Mesenchymal stem cell (in vitro differentiated cells and primary cell): ENCODE measurements at regions not wholly inside any gene's neighbourhood (a gene's known extent, or its start where the extent isn't known, plus 50 kb on each side); places are given as distances from the start of the nearest gene placed in this dataset.
"Not testable (repeated sequence)": the region's sequence is repeated elsewhere in the genome, so short reads cannot be mapped to it uniquely, and the experiment has no call there.

Experiments used
- DNase-seq: peaks from one replicate; pipeline ENCODE4 v3.0.0-alpha.2; 2013
- H2AFZ ChIP-seq: one replicate; pipeline ENCODE4 v1.6.1; 2013; ENCODE audit warnings: low read depth, mild to moderate bottlenecking, control low read depth, inconsistent platforms, low read length, moderate library complexity
- H2AK5ac ChIP-seq: 2 replicates; pipeline ENCODE4 v1.6.1; 2013; ENCODE audit warnings: low read length, moderate library complexity, mild to moderate bottlenecking, inconsistent platforms; ENCODE audit not compliant: severe bottlenecking
- H2BK120ac ChIP-seq: one replicate; pipeline ENCODE4 v1.6.1; 2013; ENCODE audit warnings: low read depth, mild to moderate bottlenecking, inconsistent platforms, low read length, moderate library complexity
- H2BK12ac ChIP-seq, 2 experiments: one replicate each; pipeline ENCODE4 v1.6.1; 2013; ENCODE audit warnings: inconsistent platforms in 2 of 2, low read length in 2 of 2, mild to moderate bottlenecking in 2 of 2, moderate library complexity in 2 of 2, control low read depth in 1 of 2
- H2BK15ac ChIP-seq: one replicate; pipeline ENCODE4 v1.6.1; 2013; ENCODE audit warnings: mild to moderate bottlenecking, low read depth, inconsistent platforms; ENCODE audit not compliant: poor library complexity, severe bottlenecking
- H2BK5ac ChIP-seq: 2 replicates; pipeline ENCODE4 v1.6.1; 2013; ENCODE audit warnings: low read depth, mild to moderate bottlenecking, low read length, control low read depth, inconsistent platforms; ENCODE audit not compliant: poor library complexity, severe bottlenecking
- H3K14ac ChIP-seq, 2 experiments: one replicate each; pipeline ENCODE4 v1.6.1; 2013; ENCODE audit warnings: inconsistent platforms in 2 of 2, low read length in 2 of 2, control low read depth in 1 of 2, mild to moderate bottlenecking in 1 of 2, moderate library complexity in 1 of 2
- H3K18ac ChIP-seq, 2 experiments: one replicate each; pipeline ENCODE4 v1.6.1; 2013; ENCODE audit warnings: inconsistent platforms in 2 of 2, low read length in 2 of 2, control low read depth in 1 of 2, low read depth in 1 of 2, mild to moderate bottlenecking in 1 of 2
- H3K23ac ChIP-seq, 2 experiments: one replicate each; pipeline ENCODE4 v1.6.1; 2013; ENCODE audit warnings: inconsistent platforms in 2 of 2, low read length in 2 of 2, mild to moderate bottlenecking in 2 of 2, moderate library complexity in 2 of 2, control low read depth in 1 of 2
- H3K27ac ChIP-seq: 2 replicates; pipeline ENCODE4 v1.5.1; 2013; ENCODE audit warnings: mild to moderate bottlenecking, moderate library complexity, low read length, control low read depth, inconsistent platforms; ENCODE audit not compliant: poor library complexity, severe bottlenecking
- H3K27me3 ChIP-seq, 2 experiments: 2 replicates each; pipeline versions ENCODE4 v1.6.1 to v1.7.0; 2013; ENCODE audit warnings: low read length in 2 of 2, mild to moderate bottlenecking in 2 of 2, moderate library complexity in 2 of 2, control low read depth in 1 of 2, inconsistent platforms in 1 of 2; ENCODE audit not compliant: control insufficient read depth in 1 of 2, insufficient read depth in 1 of 2
- H3K36me3 ChIP-seq, 2 experiments: 2 replicates each; pipeline versions ENCODE4 v1.6.1 to v1.7.0; 2013; ENCODE audit warnings: low read length in 2 of 2, control low read depth in 1 of 2, inconsistent platforms in 1 of 2, low read depth in 1 of 2, mild to moderate bottlenecking in 1 of 2; ENCODE audit not compliant: insufficient read depth in 2 of 2, control insufficient read depth in 1 of 2
- H3K4ac ChIP-seq, 2 experiments: one replicate each; pipeline ENCODE4 v1.6.1; 2013; ENCODE audit warnings: inconsistent platforms in 2 of 2, low read length in 2 of 2, mild to moderate bottlenecking in 2 of 2, moderate library complexity in 2 of 2, control low read depth in 1 of 2, low read depth in 1 of 2
- H3K4me1 ChIP-seq: 2 replicates; pipeline ENCODE4 v1.6.1; 2013; ENCODE audit warnings: low read depth, low read length, control low read depth; ENCODE audit not compliant: control insufficient read depth, insufficient read depth
- H3K4me2 ChIP-seq: 2 replicates; pipeline ENCODE4 v1.6.1; 2013; ENCODE audit warnings: low read length, mild to moderate bottlenecking, inconsistent platforms; ENCODE audit not compliant: poor library complexity, severe bottlenecking
- H3K4me3 ChIP-seq, 2 experiments: 2 replicates each; pipeline versions ENCODE4 v1.5.1 to v1.7.0; 2013; ENCODE audit warnings: low read length in 2 of 2, mild to moderate bottlenecking in 2 of 2, control low read depth in 1 of 2, low read depth in 1 of 2; ENCODE audit not compliant: insufficient read depth in 1 of 2
- H3K79me1 ChIP-seq: replicated peaks from 2 replicates; pipeline ENCODE4 v1.6.1; 2013; ENCODE audit warnings: mild to moderate bottlenecking, control low read depth, low read length, inconsistent platforms; ENCODE audit not compliant: poor library complexity, severe bottlenecking
- H3K9ac ChIP-seq: 2 replicates; pipeline ENCODE4 v1.7.0; 2013; ENCODE audit warnings: mild to moderate bottlenecking, low read length, moderate library complexity
- H3K9me3 ChIP-seq: 2 replicates; pipeline ENCODE4 v1.7.0; 2013; ENCODE audit warnings: mild to moderate bottlenecking, low read length; ENCODE audit not compliant: control insufficient read depth
- H4K8ac ChIP-seq: one replicate; pipeline ENCODE4 v1.6.1; 2013; ENCODE audit warnings: inconsistent platforms, mild to moderate bottlenecking, low read length, moderate library complexity
- H4K91ac ChIP-seq: one replicate; pipeline ENCODE4 v1.6.1; 2013; ENCODE audit warnings: mild to moderate bottlenecking, low read length, inconsistent platforms
- WGBS: methylation state at CpG from one replicate; pipeline ENCODE4 v1.1.7; 2013; ENCODE audit warnings: mixed read lengths; 5-methylcytosine and 5-hydroxymethylcytosine counted together

- Histone ChIP-seq H3K23ac (no peak overlapping the region), H3K18ac (no peak overlapping the region), H3K4ac (no peak overlapping the region), H2AFZ (no peak overlapping the region), H4K8ac (no peak overlapping the region), H3K14ac (no peak overlapping the region), H3K4me1 (no peaks in the 10 kb centered on the region), H3K27me3 (no peaks in the 10 kb centered on the region), H2AK5ac (no peak overlapping the region), H2BK15ac (no peak overlapping the region), H2BK120ac (no peak overlapping the region), H2BK12ac (no peak overlapping the region), H3K36me3 (no peaks in the 10 kb centered on the region), H2BK5ac (no peak overlapping the region), H3K4me3 (no peak overlapping the region), H3K79me1 (no peaks in the 10 kb centered on the region), H3K9me3 (peaks cover 7% of the 10 kb centered on the region), H3K9ac (no peak overlapping the region), H3K4me2 (no peak overlapping the region), H4K91ac (no peak overlapping the region), H3K27ac (no peak overlapping the region)
- WGBS: 96% methylated on average over 3 of the region's 3 CpGs
- no peak for DNase-seq
Measured at GRCh38 chr10:8674230-8674629, 619.7 kb downstream of the GATA3 start.

- Histone ChIP-seq H3K4me1 (no peaks in the 10 kb centered on the region), H3K9me3 (peaks cover 4% of the 10 kb centered on the region), H3K79me1 (no peaks in the 10 kb centered on the region), H2AFZ (no peak overlapping the region), H3K27me3 (no peaks in the 10 kb centered on the region), H3K4me3 (no peak overlapping the region), H2AK5ac (no peak overlapping the region), H3K4ac (no peak overlapping the region), H3K27ac (no peak overlapping the region), H4K8ac (no peak overlapping the region), H3K18ac (no peak overlapping the region), H2BK5ac (no peak overlapping the region), H3K4me2 (no peak overlapping the region), H2BK12ac (no peak overlapping the region), H2BK120ac (no peak overlapping the region), H2BK15ac (no peak overlapping the region), H3K14ac (no peak overlapping the region), H3K36me3 (no peaks in the 10 kb centered on the region), H3K23ac (no peak overlapping the region), H3K9ac (no peak overlapping the region), H4K91ac (no peak overlapping the region)
- 98% methylated on average over 3 of the region's 6 CpGs for WGBS
- no peak for DNase-seq
Measured at GRCh38 chr10:8677642-8678041, 623.2 kb downstream of the GATA3 start.

DNA sequence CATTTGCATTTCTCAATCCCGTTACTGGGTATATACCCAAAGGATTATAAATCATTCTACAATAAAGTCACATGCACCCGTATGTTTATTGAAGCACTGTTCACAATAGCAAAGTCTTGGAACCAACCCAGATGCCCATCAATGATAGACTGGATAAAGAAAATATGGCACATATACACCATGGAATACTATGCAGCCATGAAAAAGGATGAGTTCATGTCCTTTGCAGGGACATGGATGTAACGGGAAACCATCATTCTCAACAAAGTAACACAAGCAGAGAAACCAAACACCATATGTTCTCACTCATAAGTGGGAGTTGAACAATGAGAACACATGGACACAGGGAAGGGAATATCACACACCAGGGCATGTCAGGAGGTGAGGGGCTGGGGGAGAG lies 630.4 kb downstream of the GATA3 start:
- not testable (repeated sequence) for H3K27me3 ChIP-seq, H3K18ac ChIP-seq, H4K8ac ChIP-seq, H2AK5ac ChIP-seq, DNase-seq, H2BK12ac ChIP-seq, H4K91ac ChIP-seq, H3K9me3 ChIP-seq, H3K23ac ChIP-seq, H3K79me1 ChIP-seq, H3K9ac ChIP-seq, H2BK15ac ChIP-seq, H3K27ac ChIP-seq, H3K4me3 ChIP-seq, H3K4me1 ChIP-seq, H3K36me3 ChIP-seq, H2BK5ac ChIP-seq, H3K4me2 ChIP-seq, H3K14ac ChIP-seq, H2AFZ ChIP-seq, H2BK120ac ChIP-seq, H3K4ac ChIP-seq
- 97% methylated on average over 3 of the region's 3 CpGs for WGBS

- no peak for DNase-seq
- Histone ChIP-seq H3K14ac (no peak overlapping the region), H3K27me3 (no peaks in the 10 kb centered on the region), H2BK120ac (no peak overlapping the region), H3K79me1 (no peaks in the 10 kb centered on the region), H3K4me1 (no peaks in the 10 kb centered on the region), H2AK5ac (no peak overlapping the region), H4K8ac (no peak overlapping the region), H2BK12ac (no peak overlapping the region), H3K4ac (no peak overlapping the region), H4K91ac (no peak overlapping the region), H3K9me3 (peaks cover 6% of the 10 kb centered on the region), H3K36me3 (no peaks in the 10 kb centered on the region), H3K9ac (no peak overlapping the region), H2BK5ac (no peak overlapping the region), H3K23ac (no peak overlapping the region), H2AFZ (no peak overlapping the region), H3K27ac (no peak overlapping the region), H2BK15ac (no peak overlapping the region), H3K4me3 (no peak overlapping the region), H3K18ac (no peak overlapping the region), H3K4me2 (no peak overlapping the region)
- WGBS: 83% methylated on average over 4 of the region's 4 CpGs
Measured at GRCh38 chr10:8688881-8689280, 634.4 kb downstream of the GATA3 start.
